Thyroid gland (tissue), 4 donors: ENCODE measurements at regions not wholly inside any gene's neighbourhood (a gene's known extent, or its start where the extent isn't known, plus 50 kb on each side); places are given as distances from the start of the nearest gene placed in this dataset.

ENCODE experiments used
- CTCF ChIP-seq, 6 experiments: fragments of 200-600 bp in 3 of 6; fragments of 450-650 bp in 3 of 6; sonication (generic) in 3 of 6; IDR thresholded peaks; one replicate each; pipeline ENCODE4 v1.5.1; 2016 to 2019; ENCODE audit warnings: antibody characterized with exemption in 6 of 6, mild to moderate bottlenecking in 2 of 6, inconsistent platforms in 1 of 6, moderate library complexity in 1 of 6
- POLR2A ChIP-seq, 2 donors: fragments of 450-650 bp; IDR thresholded peaks; one replicate each; pipeline ENCODE4 v1.6.1; 2017; ENCODE audit warnings: antibody characterized with exemption in 2 of 2, mild to moderate bottlenecking in 2 of 2, moderate library complexity in 1 of 2

GRCh38 chr15:66858423-66859207, 156.6 kb downstream of the SMAD6 start:
- TF ChIP-seq CTCF (IDR thresholded peaks at IDR 0.05) (no peak), POLR2A (IDR thresholded peaks at IDR 0.05) (no peak)
